ENCODE measurements at regions not wholly inside any gene's neighbourhood (a gene's known extent, or its start where the extent isn't known, plus 50 kb on each side); places are given as distances from the start of the nearest gene placed in this dataset.

- ChIA-PET CTCF (interaction anchor here (1.3 kb wide), 1 partner anchor 12 kb away, joined by 3 read pairs; no protein-coding TSS in a partner anchor), POLR2A (no interaction called here)
- FAIRE-seq (no peak), DNase-seq (ENCODE audit: low read depth, low spot score) (no peak)
- Histone ChIP-seq H3K9ac (replicated peaks; ENCODE audit: extremely low read depth, insufficient read depth, low read length) (no peak overlapping the region), H3K27me3 (ENCODE audit: control insufficient read depth in 2 of 2, insufficient read depth in 2 of 2, low read length in 2 of 2) (no peaks in the 10 kb centered on the region), H3K79me2 (ENCODE audit: control insufficient read depth, insufficient read depth, low read length) (no peaks in the 10 kb centered on the region), H3K36me3 (ENCODE audit: control insufficient read depth in 2 of 2, extremely low read depth in 1 of 2, insufficient read depth in 2 of 2, low read length in 2 of 2) (no peaks in the 10 kb centered on the region), H3K9me3 (replicated peaks; ENCODE audit: control insufficient read depth, insufficient read depth, low read length) (no peaks in the 10 kb centered on the region), H4K20me1 (replicated peaks; ENCODE audit: control insufficient read depth, extremely low read depth, insufficient read depth, low read length) (no peaks in the 10 kb centered on the region), H3K4me1 (ENCODE audit: control insufficient read depth, extremely low read depth, insufficient read depth, low read length) (no peaks in the 10 kb centered on the region), H3K27ac (ENCODE audit: insufficient read depth, low read depth, low read length) (no peak overlapping the region), H2AFZ (ENCODE audit: low read depth, low read length) (no peak overlapping the region), H3K4me2 (ENCODE audit: insufficient read depth, low read length) (no peak overlapping the region), H3K9me1 (replicated peaks; ENCODE audit: control insufficient read depth, extremely low read depth, insufficient read depth, low read length) (no peaks in the 10 kb centered on the region), H3K4me3 (replicated peaks in 1 of 3; ENCODE audit: insufficient read depth in 1 of 3, low read depth in 1 of 3, low read length in 3 of 3) (no peak overlapping the region)
- dilution Hi-C loops (cut with MboI; ENCODE audit: extremely low pct_ligation_motif_present, low sequenced_read_pairs) (no loop called here), intact Hi-C loops (cut with micrococcal nuclease) (no loop called here)
- BruUV-seq (replicated peaks) = no TSS peak
- TF ChIP-seq JUN (IDR thresholded peaks at IDR 0.05; ENCODE audit: borderline replicate concordance, insufficient read depth, insufficient read length, low read depth) = no peak
- TF ChIP-seq FOS (IDR thresholded peaks at IDR 0.05; ENCODE audit: borderline replicate concordance, insufficient read depth, low read length) = no peak
- no peak for TF ChIP-seq EZH2 (IDR thresholded peaks at IDR 0.05; ENCODE audit: borderline replicate concordance, low read depth, low read length, severe bottlenecking)
- no peak for TF ChIP-seq MAX (IDR thresholded peaks at IDR 0.05; ENCODE audit: insufficient read depth, insufficient read length)
- no peak for TF ChIP-seq MYC (IDR thresholded peaks at IDR 0.05; ENCODE audit: low read depth, low read length)
- no peak for TF ChIP-seq CTCF (IDR thresholded peaks at IDR 0.05; ENCODE audit: extremely low read depth in 1 of 2, insufficient read depth in 1 of 2, low read depth in 1 of 2, low read length in 2 of 2)
- no peak for TF ChIP-seq GATA2 (IDR thresholded peaks at IDR 0.05; ENCODE audit: insufficient read depth, insufficient read length, low read depth, low read length)
- no peak for TF ChIP-seq POLR2A (IDR thresholded peaks at IDR 0.05; ENCODE audit: low read depth, low read length)
- TF ChIP-seq POLR2AphosphoS5 (IDR thresholded peaks at IDR 0.05; ENCODE audit: insufficient read depth, low read depth, low read length) = no peak
Measured at GRCh38 chr4:96170198-96170597, 330.3 kb downstream of the PDHA2 start.
